RWPE1 (cell line): ENCODE measurements at regions not wholly inside any gene's neighbourhood (a gene's known extent, or its start where the extent isn't known, plus 50 kb on each side); places are given as distances from the start of the nearest gene placed in this dataset.

Experiments
- CTCF ChIA-PET: fragments of 350-600 bp; sonication (Branson Sonifier 250); formaldehyde crosslinking; extraction: SDS; loops from one replicate; lab custom pipeline; 2021; lab: Yijun Ruan, JAX
- POLR2A ChIA-PET: fragments of 400-600 bp; formaldehyde crosslinking; extraction: SDS; loops from one replicate; lab custom pipeline; 2020; ENCODE audit warnings: antibody characterized with exemption; ENCODE audit not compliant: low non-redundant PET; lab: Yijun Ruan, JAX
- DNase-seq: peaks from one replicate; pipeline ENCODE4 v3.0.0; 2012; ENCODE audit warnings: low spot score
- H3K27ac ChIP-seq: fragments of 450-650 bp; 2 replicates; pipeline ENCODE4 v1.5.1; 2017
- TF ChIP-seq, protein P1 (sequence below): fragments of 450-650 bp; conservative IDR thresholded peaks from 2 replicates; pipeline ENCODE4 v1.5.1; 2017; ENCODE audit warnings: low read depth, mild to moderate bottlenecking

DNA sequence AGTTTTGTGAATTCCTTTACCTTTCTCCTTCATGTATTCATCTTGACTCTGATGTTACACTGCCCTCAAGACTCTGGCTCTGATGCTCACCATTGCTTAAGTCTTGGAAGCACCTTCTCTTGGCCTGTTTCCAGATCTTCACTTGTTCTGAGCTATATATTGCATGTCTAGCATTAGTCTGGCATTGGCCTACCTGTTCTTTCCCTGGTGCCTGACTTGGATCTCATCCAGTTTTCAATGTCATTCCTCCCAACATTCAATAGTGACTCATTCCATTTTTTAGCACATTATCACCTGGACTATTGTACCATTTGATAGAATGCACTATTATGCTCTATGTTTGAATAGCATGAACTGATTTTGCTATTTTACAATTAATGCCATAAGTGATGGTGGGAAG lies 127.3 kb upstream of the NYAP2 start:
- TF ChIP-seq, protein P1, sequence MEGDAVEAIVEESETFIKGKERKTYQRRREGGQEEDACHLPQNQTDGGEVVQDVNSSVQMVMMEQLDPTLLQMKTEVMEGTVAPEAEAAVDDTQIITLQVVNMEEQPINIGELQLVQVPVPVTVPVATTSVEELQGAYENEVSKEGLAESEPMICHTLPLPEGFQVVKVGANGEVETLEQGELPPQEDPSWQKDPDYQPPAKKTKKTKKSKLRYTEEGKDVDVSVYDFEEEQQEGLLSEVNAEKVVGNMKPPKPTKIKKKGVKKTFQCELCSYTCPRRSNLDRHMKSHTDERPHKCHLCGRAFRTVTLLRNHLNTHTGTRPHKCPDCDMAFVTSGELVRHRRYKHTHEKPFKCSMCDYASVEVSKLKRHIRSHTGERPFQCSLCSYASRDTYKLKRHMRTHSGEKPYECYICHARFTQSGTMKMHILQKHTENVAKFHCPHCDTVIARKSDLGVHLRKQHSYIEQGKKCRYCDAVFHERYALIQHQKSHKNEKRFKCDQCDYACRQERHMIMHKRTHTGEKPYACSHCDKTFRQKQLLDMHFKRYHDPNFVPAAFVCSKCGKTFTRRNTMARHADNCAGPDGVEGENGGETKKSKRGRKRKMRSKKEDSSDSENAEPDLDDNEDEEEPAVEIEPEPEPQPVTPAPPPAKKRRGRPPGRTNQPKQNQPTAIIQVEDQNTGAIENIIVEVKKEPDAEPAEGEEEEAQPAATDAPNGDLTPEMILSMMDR = no peak
- H3K27ac ChIP-seq = no peak overlapping the region
- peak; percentile 13 for DNase-seq
- ChIA-PET POLR2A (no interaction called here), CTCF (no interaction called here)

DNA sequence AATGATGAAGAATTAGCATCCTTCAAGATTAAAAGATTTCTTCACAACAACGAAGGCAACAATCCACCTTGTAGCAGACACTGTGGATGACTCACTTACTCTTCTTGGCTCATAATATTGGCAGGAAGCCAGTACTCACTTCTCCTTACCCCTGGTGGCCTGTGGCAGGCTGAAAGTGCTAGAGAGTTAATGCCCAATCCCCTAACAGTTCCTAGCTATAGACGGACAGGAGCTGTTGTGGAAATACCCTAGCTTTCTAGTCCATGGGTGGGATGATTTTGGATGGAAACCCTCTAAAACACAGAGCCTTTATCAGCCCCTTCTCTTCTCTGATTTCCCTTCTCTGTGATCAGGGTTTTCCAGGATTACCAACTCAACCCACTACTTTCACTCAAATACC lies 128.6 kb upstream of the NYAP2 start:
- ChIA-PET CTCF (no interaction called here), POLR2A (no interaction called here)
- H3K27ac ChIP-seq = no peak overlapping the region
- DNase-seq = peak; percentile 66
- TF ChIP-seq, protein P1 = no peak

DNA sequence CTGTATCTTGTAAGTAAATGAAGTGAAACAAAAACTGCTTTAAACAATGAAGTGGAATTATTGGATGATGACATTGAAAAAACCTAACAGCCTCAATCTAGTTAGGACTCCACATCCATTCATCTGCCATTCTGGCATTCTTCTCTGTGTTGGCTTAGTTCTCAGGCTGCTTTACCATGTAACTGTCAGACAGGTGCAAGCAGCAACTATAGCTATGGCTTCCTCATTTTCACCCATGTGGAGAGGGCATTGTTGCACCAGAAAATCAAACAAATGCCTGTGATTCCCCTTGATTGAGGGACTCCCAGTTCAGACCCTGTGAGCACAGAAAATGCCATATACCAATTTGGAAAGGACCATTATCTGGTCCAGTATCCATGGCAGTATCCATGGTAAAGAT lies 129.5 kb upstream of the NYAP2 start:
- POLR2A ChIA-PET = no interaction called here
- TF ChIP-seq, protein P1 = no peak
- CTCF ChIA-PET = no interaction called here
- H3K27ac ChIP-seq = no peak overlapping the region
- no peak for DNase-seq

DNA sequence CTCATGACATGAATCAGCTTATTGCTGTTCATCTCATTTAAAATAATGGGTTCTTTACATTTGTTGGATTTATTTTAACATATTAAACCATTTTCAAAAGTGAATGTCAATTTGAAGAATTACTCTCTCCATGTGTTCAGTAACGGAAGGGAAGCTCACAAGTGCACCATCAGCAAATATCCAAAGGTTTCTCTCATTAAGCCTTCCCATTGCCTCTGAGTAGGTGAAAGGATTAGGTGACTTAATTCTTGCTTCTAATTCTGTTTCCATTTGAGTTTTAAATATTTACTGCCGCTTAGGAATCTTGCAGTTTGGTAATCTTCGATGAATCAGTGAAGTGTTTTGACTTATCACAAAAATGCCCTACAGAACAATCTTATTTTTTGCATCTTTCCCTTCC lies 145.1 kb upstream of the NYAP2 start:
- H3K27ac ChIP-seq = no peak overlapping the region
- POLR2A ChIA-PET = no interaction called here
- CTCF ChIA-PET = no interaction called here
- no peak for DNase-seq
- TF ChIP-seq, protein P1 = no peak

DNA sequence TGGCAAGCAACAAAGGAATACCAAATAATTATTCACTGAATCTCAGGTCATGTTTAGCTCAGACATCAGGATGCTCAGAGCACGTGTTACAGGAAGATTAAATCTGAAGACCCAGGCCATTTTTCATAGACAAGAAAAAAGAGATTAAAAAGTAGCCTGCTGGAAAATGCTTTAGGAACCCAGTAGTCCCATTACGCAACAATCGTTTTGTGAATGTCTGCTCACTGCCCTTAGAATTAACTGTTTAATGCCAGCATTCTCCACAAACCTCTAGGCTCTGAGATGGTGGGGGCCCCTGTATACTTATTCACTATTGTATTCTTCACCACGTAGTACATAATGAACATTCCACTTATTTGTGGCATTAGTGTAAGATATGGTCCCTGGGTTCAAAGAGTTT lies 154.6 kb upstream of the NYAP2 start:
- ChIA-PET CTCF (no interaction called here), POLR2A (no interaction called here)
- DNase-seq = no peak
- no peak overlapping the region for H3K27ac ChIP-seq
- TF ChIP-seq, protein P1 = no peak

DNA sequence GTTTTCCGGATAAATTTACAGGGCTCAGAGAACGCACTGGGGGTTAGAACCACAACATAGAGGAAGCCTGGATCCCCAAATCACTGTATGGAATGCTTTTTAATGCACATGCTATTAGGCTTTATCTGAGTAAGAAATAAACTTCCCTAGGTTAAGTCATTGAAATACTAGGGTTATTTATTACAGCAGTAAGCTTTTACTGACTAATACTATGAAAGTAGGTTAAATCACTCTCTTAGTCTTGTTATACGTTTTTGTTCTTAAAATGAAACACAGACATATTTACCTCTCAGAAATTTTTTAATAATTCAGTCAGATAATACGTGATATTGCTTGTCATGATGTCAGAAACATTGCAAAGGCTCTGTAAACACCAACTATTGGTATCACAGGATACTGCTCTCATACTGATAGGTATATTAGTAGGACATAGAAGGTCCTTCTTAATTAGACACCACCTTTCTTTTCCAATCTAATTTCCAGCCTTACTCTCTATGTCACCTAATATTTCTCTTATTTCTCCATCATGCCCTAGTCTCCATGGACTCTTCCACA lies 162.7 kb upstream of the NYAP2 start:
- TF ChIP-seq, protein P1 = no peak
- POLR2A ChIA-PET = no interaction called here
- no peak overlapping the region for H3K27ac ChIP-seq
- CTCF ChIA-PET = no interaction called here
- no peak for DNase-seq
